Activated CD4-positive, alpha-beta T cell treated with anti-CD3 and anti-CD28 coated beads, Interleukin-2, amount 10 ng/mL, durations not matched to agents 24 days and 14 days (primary cell): ENCODE measurements at regions not wholly inside any gene's neighbourhood (a gene's known extent, or its start where the extent isn't known, plus 50 kb on each side); places are given as distances from the start of the nearest gene placed in this dataset.
"Not testable (repeated sequence)": the region's sequence is repeated elsewhere in the genome, so short reads cannot be mapped to it uniquely, and the experiment has no call there.

Experiments used
- DNase-seq: peaks from one replicate; pipeline ENCODE4 v3.0.0; 2022
- H3K27ac Mint-ChIP-seq: one replicate; pipeline ENCODE4 v1.8.0; 2022; ENCODE audit warnings: mild to moderate bottlenecking, mixed read lengths
- H3K27me3 Mint-ChIP-seq: one replicate; pipeline ENCODE4 v1.8.0; 2022; ENCODE audit warnings: mixed read lengths
- H3K36me3 Mint-ChIP-seq: one replicate; pipeline ENCODE4 v1.8.0; 2022; ENCODE audit warnings: low read depth, mild to moderate bottlenecking, mixed read lengths
- H3K4me1 Mint-ChIP-seq: one replicate; pipeline ENCODE4 v1.8.0; 2021; ENCODE audit warnings: mixed read lengths
- H3K4me3 Mint-ChIP-seq: one replicate; pipeline ENCODE4 v1.8.0; 2022; ENCODE audit warnings: mild to moderate bottlenecking, moderate library complexity, mixed read lengths
- H3K9me3 Mint-ChIP-seq: one replicate; pipeline ENCODE4 v1.8.0; 2021; ENCODE audit warnings: mixed read lengths
- intact Hi-C: fragments of 100-400 bp; cut with micrococcal nuclease; formaldehyde crosslinking; loops from one replicate; pipeline ENCODE4 v1.15.1; 2023

DNA sequence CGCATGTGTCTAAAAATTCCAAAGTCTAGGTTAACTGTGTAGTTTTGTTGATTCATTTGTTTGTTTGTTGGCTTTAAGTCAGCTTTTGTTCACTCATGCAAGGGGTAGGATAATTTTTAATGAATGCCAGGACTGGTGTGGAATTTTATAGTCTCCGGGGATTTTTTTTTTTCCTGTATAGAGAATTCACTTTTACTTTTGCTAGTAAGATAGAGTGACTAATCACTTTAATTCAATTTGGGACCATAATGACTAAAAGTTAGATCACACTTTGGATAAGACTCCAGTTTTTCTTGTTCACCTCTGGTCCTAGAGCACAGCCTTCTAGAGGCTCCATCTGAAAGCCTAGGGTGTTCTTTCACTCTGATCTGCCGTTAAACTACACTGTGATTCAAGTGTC, 1690.0 kb downstream of the PCDH9 start:
- intact Hi-C loops, result no loop called here
- no peak overlapping the region for H3K4me3 Mint-ChIP-seq
- no peaks in the 10 kb centered on the region for H3K4me1 Mint-ChIP-seq
- no peaks in the 10 kb centered on the region for H3K36me3 Mint-ChIP-seq
- DNase-seq, result no peak
- H3K27ac Mint-ChIP-seq, result no peak overlapping the region
- H3K27me3 Mint-ChIP-seq, result no peaks in the 10 kb centered on the region
- no peaks in the 10 kb centered on the region for H3K9me3 Mint-ChIP-seq

DNA sequence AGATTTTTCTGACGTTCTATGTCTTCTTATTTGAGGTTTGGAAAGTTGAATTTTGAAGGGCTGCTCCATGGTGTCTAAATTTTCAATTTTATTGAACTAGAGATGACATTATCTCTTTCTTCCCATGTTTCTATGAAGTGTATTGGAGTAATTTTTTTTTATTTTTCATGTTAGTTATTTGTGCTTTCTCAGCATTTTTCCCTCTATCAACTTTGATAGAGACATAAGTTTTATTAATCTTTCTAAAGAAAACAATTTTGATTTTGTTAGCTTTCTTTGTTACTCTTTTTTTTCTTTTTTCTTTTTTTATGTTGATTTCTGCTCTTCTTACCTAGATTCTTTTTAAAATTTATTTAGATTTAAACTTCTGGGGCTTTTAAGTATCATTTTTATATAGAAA, 1694.8 kb downstream of the PCDH9 start:
- H3K36me3 Mint-ChIP-seq, result no peaks in the 10 kb centered on the region
- intact Hi-C loops, result no loop called here
- H3K4me1 Mint-ChIP-seq, result no peaks in the 10 kb centered on the region
- DNase-seq, result no peak
- H3K9me3 Mint-ChIP-seq, result no peaks in the 10 kb centered on the region
- no peaks in the 10 kb centered on the region for H3K27me3 Mint-ChIP-seq
- H3K27ac Mint-ChIP-seq, result no peak overlapping the region
- no peak overlapping the region for H3K4me3 Mint-ChIP-seq

DNA sequence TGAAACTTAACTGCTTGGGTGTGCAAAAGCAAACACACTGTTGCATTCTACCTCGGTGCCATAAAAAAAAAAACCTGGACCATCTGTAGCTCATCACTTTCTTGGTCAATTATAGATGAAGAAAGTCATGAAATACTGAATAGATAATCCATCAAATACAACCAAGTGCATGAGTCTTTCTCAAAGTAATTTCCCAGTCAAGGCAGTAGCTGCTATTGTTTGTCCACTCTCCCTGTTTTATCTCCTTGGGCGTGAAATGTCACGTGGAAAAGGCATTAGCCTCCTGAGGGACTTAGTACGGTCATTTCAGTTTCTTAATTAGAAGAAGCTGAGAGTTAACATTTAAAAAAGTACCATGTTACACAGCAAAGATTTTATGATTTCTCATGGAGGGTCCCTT, 1697.9 kb downstream of the PCDH9 start:
- no peak for DNase-seq

DNA sequence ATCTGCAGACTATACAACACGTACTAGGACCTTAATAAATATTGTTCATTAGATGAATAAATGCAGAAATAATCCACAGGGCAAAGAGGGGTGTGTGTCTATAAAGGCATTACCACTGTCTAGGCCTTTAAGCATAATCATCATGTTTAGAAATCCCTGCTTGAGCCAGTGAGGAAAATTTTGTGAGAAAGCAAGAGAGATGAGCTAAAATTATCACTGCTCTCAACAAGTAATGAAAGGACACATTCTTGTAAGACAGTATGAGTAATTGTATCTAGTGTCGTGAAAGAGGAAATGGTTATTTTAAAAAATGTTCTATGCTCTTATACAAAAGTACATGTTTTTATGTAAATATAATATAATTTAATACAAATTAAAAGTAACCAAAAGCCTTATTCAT, 1699.4 kb downstream of the PCDH9 start:
- DNase-seq, result no peak

More for the DNA sequence above, 1697.9 kb downstream of the PCDH9 start:
- Mint-ChIP-seq H3K4me3 (no peak overlapping the region), H3K27me3 (no peaks in the 10 kb centered on the region), H3K27ac (no peak overlapping the region), H3K4me1 (no peaks in the 10 kb centered on the region), H3K9me3 (no peaks in the 10 kb centered on the region), H3K36me3 (no peaks in the 10 kb centered on the region)
- intact Hi-C loops, result no loop called here

DNA sequence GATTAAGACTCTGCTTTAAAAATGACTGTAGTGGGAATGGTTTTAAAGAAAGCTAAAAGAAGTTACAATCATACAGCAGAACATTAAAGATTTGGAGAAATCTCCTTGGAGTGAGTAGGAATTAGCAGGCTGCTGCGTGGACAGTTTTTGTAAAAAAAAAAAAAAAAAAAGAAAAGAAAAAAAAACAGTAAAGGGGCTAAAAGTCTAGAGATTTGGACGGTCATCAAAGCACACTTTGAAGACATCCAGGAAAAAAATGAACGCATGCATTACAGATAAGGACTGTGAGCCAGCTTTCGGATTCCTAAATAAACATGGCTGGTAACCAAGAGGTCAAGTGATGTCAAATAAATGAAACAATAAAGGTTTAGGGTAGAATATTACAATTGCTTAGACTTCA, 1700.6 kb downstream of the PCDH9 start:
- intact Hi-C loops, result no loop called here
- no peak for DNase-seq
- Mint-ChIP-seq H3K9me3 (no peaks in the 10 kb centered on the region), H3K4me1 (no peaks in the 10 kb centered on the region), H3K36me3 (no peaks in the 10 kb centered on the region), H3K27me3 (no peaks in the 10 kb centered on the region), H3K27ac (no peak overlapping the region), H3K4me3 (no peak overlapping the region)

More for the DNA sequence above, 1699.4 kb downstream of the PCDH9 start:
- H3K36me3 Mint-ChIP-seq, result no peaks in the 10 kb centered on the region
- no peaks in the 10 kb centered on the region for H3K9me3 Mint-ChIP-seq
- H3K4me3 Mint-ChIP-seq, result no peak overlapping the region
- H3K27ac Mint-ChIP-seq, result no peak overlapping the region
- H3K27me3 Mint-ChIP-seq, result no peaks in the 10 kb centered on the region
- intact Hi-C loops, result no loop called here
- H3K4me1 Mint-ChIP-seq, result no peaks in the 10 kb centered on the region

DNA sequence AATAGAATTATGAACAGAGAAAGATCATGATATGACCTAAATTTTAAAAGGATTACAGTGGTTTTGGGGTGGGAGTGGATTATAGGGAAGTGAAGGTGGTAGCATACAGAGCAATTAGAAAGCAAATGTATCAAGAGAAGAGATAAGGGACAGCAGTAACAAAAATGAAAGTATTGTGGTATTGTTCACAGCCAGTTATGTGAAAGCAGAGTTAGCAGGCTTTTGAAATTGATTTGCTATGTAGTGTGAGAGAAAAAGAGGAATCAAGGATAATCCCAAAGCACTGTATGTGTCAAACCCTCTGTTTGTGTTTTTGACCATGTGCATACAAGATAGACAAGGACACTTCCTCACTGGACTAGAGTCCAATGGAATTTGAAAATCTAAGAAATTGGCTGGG, 1721.4 kb downstream of the PCDH9 start:
- no peak overlapping the region for H3K4me3 Mint-ChIP-seq
- H3K27me3 Mint-ChIP-seq, result no peaks in the 10 kb centered on the region
- H3K27ac Mint-ChIP-seq, result no peak overlapping the region
- no peaks in the 10 kb centered on the region for H3K36me3 Mint-ChIP-seq
- intact Hi-C loops, result no loop called here
- H3K9me3 Mint-ChIP-seq, result peaks cover 4% of the 10 kb centered on the region
- no peak for DNase-seq
- no peaks in the 10 kb centered on the region for H3K4me1 Mint-ChIP-seq

DNA sequence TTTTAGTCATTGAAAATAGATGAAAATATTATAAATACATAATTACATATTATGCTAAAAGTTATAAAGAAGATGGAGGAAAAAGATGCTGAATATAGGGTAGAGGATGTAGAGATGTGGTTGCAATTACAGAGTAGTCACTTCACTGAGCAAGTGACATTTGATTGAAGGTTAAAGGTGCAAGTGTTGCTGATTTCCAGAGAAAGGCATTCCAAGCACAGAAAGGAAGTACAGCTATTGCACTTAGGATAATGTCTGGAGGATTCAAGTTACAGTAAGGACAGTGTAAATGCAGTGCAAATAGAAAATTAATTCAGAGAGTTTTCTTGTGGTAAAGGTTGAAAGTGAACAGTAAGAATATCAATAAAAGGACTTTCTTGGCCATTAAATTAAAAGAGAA, 1721.8 kb downstream of the PCDH9 start:
- DNase-seq, result no peak
- intact Hi-C loops, result no loop called here
- Mint-ChIP-seq H3K9me3 (peaks cover 4% of the 10 kb centered on the region), H3K27me3 (no peaks in the 10 kb centered on the region), H3K27ac (no peak overlapping the region), H3K4me1 (no peaks in the 10 kb centered on the region), H3K36me3 (no peaks in the 10 kb centered on the region), H3K4me3 (no peak overlapping the region)

DNA sequence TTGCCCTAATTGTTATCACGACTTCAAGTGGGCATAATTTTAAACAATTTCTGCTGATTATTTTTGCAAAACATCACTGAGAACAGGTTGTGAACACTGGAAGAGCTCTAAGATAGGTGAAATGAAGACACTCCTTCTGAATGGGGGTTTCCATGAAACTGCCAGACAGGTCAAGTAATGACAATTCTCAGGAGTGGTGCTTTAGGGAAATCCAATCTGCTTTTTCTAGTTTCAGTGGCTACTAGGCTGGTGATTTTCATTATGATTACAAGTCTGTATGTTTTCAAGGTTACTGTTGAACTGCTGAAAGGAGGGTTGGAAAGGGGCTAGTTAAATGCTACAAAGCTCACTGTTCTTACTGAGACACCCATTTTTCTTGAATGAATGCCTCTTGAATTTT, 1724.2 kb downstream of the PCDH9 start:
- H3K27ac Mint-ChIP-seq, result no peak overlapping the region
- no peak for DNase-seq

DNA sequence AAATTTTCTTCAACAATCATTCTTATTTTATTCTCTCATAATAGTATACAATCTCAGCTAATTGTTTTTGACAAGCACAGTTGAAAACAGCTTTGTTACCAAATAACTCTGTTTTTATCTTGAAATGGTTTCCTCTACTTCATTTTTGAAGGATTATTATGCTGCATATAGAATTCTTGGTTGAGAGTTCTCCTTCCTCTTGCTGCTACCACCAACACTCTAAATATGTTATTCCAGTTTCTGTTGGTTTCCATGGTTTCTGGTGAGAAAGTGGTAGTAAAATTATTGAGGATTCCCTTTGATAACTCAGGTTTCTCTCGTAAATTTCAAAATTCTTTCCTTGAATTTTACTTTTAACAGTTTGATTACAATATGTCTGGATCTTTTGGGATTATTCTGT, 1725.9 kb downstream of the PCDH9 start:
- intact Hi-C loops, result no loop called here
- Mint-ChIP-seq H3K27me3 (no peaks in the 10 kb centered on the region), H3K27ac (no peak overlapping the region), H3K4me1 (no peaks in the 10 kb centered on the region), H3K4me3 (no peak overlapping the region), H3K9me3 (peaks cover 4% of the 10 kb centered on the region), H3K36me3 (no peaks in the 10 kb centered on the region)
- DNase-seq, result no peak

More for the DNA sequence above, 1724.2 kb downstream of the PCDH9 start:
- no peaks in the 10 kb centered on the region for H3K36me3 Mint-ChIP-seq
- H3K4me3 Mint-ChIP-seq, result no peak overlapping the region
- no peaks in the 10 kb centered on the region for H3K27me3 Mint-ChIP-seq
- peaks cover 4% of the 10 kb centered on the region for H3K9me3 Mint-ChIP-seq
- H3K4me1 Mint-ChIP-seq, result no peaks in the 10 kb centered on the region
- intact Hi-C loops, result no loop called here

DNA sequence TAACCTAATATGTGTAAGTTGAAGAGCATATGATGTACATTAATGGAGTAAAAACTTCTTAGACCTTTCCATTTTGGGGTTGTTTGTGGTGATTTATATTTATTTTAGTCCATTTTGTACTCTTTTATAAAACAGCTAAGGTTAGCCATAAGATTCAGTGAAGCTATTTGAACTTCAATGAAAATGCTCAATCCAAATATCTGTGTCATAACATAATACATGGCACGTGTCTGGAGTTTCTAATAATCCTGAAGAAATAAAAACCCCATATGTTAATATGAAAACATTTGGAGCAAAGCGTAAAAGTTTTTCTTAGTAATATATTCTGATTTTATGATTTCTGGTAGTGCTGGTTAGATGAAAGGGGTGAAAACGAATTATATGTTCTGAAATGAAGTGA, 1729.7 kb downstream of the PCDH9 start:
- H3K27me3 Mint-ChIP-seq, result no peaks in the 10 kb centered on the region
- no peak overlapping the region for H3K27ac Mint-ChIP-seq
- no peaks in the 10 kb centered on the region for H3K4me1 Mint-ChIP-seq
- no peaks in the 10 kb centered on the region for H3K9me3 Mint-ChIP-seq
- no peak for DNase-seq
- intact Hi-C loops, result no loop called here
- no peak overlapping the region for H3K4me3 Mint-ChIP-seq
- no peaks in the 10 kb centered on the region for H3K36me3 Mint-ChIP-seq

DNA sequence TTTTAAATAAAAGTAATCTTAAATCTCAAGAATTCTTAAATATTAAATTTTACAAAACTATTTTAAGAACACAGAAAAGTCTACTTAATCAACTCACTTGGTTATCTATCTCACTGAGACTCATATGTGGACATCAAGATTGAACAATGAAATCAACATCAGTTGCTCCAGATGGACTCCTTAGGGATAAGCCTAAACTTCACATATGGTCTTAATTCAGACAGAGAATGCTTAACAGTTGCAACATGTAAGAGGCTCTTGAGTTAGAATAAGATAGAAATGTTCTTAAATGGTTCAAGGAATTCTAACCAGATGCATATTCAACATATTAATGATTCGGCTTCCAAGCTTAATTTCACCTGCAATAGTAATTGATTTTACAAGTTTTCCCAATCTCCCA, 1730.9 kb downstream of the PCDH9 start:
- no peak for DNase-seq
- intact Hi-C loops, result no loop called here

DNA sequence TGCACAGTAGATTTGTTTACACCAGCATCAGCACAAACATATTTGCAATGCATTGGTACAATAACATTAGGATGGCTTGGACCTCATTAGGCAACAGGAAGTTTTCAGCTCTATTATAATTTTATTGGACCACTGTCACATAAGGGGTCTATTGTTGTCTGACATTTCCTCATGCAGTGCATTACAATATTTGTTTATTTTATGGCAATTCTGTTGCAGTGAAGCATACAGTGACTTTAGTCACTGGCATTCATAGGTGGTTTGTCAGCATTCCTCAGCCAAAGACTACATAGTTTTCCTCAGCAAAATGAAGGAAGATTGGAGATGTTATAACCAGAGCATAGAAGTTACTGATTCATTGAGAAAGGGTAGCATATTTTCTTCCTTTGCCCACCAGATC, 1732.9 kb downstream of the PCDH9 start:
- DNase-seq, result no peak
- no peaks in the 10 kb centered on the region for H3K27me3 Mint-ChIP-seq
- H3K4me1 Mint-ChIP-seq, result no peaks in the 10 kb centered on the region
- no peaks in the 10 kb centered on the region for H3K9me3 Mint-ChIP-seq
- no peaks in the 10 kb centered on the region for H3K36me3 Mint-ChIP-seq
- H3K27ac Mint-ChIP-seq, result no peak overlapping the region
- H3K4me3 Mint-ChIP-seq, result no peak overlapping the region
- intact Hi-C loops, result no loop called here

More for the DNA sequence above, 1730.9 kb downstream of the PCDH9 start:
- Mint-ChIP-seq H3K9me3 (no peaks in the 10 kb centered on the region), H3K4me1 (no peaks in the 10 kb centered on the region), H3K36me3 (no peaks in the 10 kb centered on the region), H3K4me3 (no peak overlapping the region), H3K27ac (no peak overlapping the region), H3K27me3 (no peaks in the 10 kb centered on the region)

DNA sequence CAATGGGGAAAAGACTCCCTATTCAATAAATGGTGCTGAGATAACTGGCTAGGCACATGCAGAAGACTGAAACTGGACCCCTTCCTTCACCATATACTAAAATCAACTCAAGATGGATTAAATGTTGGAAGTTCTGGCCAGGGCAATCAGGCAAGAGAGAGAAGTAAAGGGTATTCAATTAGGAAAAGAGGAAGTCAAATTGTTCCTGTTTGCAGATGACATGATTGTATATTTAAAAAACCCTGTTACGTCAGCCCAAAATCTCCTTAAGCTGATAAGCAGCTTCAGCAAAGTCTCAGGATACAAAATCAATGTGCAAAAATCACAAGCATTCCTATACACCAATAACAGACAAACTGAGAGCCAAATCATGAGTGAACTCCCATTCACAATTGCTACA, 1739.4 kb downstream of the PCDH9 start:
- H3K27me3 Mint-ChIP-seq, H3K9me3 Mint-ChIP-seq, H3K4me1 Mint-ChIP-seq, intact Hi-C loops, H3K4me3 Mint-ChIP-seq, H3K27ac Mint-ChIP-seq, H3K36me3 Mint-ChIP-seq, DNase-seq: not testable (repeated sequence)

DNA sequence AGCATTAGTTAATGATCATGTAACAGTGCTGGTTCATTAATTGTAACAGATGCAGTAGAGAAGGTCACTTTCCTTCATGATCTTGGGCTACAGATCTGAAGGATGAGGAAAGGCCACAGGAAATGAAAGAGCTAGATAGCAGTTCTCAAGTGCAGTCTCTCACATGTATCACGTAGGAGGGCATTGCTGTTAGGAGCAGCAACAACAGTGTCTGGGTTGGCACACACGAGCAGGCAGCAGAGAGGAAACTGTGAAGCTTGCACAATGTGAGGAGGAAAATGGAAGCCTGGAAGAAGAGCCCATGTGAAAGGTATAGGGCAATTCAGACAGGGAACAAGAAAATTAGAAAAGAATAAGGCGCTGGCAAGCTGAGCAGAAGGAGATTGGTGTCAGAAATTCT, 1741.5 kb downstream of the PCDH9 start:
- no peaks in the 10 kb centered on the region for H3K36me3 Mint-ChIP-seq
- intact Hi-C loops, result no loop called here
- no peak for DNase-seq
- no peak overlapping the region for H3K4me3 Mint-ChIP-seq
- H3K27ac Mint-ChIP-seq, result no peak overlapping the region
- no peaks in the 10 kb centered on the region for H3K9me3 Mint-ChIP-seq
- H3K4me1 Mint-ChIP-seq, result no peaks in the 10 kb centered on the region
- no peaks in the 10 kb centered on the region for H3K27me3 Mint-ChIP-seq

DNA sequence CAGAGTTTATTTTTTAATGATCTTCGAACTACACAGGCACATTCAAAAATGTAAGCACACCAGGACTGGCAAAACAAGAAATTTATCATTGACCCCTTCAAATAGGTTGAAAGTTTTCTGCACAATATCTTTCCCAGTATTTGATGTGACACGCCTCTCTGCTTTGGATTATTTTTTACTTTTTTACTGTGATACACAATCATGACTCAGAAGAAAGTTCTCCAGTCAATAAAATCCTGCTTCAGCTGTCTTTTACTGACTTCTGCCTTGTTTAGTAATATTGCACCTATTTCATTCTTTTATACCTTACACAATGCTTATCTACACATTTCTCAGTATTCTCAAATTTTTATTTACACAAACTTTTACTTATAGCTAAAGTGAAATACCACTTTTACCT, 1750.4 kb downstream of the PCDH9 start:
- Mint-ChIP-seq H3K4me3 (no peak overlapping the region), H3K9me3 (no peaks in the 10 kb centered on the region), H3K4me1 (no peaks in the 10 kb centered on the region), H3K27ac (no peak overlapping the region), H3K27me3 (no peaks in the 10 kb centered on the region), H3K36me3 (no peaks in the 10 kb centered on the region)
- intact Hi-C loops, result no loop called here
- no peak for DNase-seq
